Urinary bladder (tissue), 3 donors: ENCODE measurements at regions not wholly inside any gene's neighbourhood (a gene's known extent, or its start where the extent isn't known, plus 50 kb on each side); places are given as distances from the start of the nearest gene placed in this dataset.

Experiments used
- DNase-seq: peaks from one replicate; pipeline ENCODE4 v3.0.0-alpha.2; 2015; ENCODE audit errors: extremely low spot score
- H3K27ac ChIP-seq: one replicate; pipeline ENCODE4 v1.5.1; 2013; ENCODE audit warnings: low read depth, mild to moderate bottlenecking, moderate library complexity
- H3K36me3 ChIP-seq: one replicate; pipeline ENCODE4 v1.6.1; 2013; ENCODE audit warnings: mild to moderate bottlenecking, moderate library complexity; ENCODE audit not compliant: insufficient read depth
- H3K4me1 ChIP-seq: one replicate; pipeline ENCODE4 v1.6.1; 2013; ENCODE audit warnings: mild to moderate bottlenecking, moderate library complexity; ENCODE audit not compliant: insufficient read depth
- H3K4me3 ChIP-seq: one replicate; pipeline ENCODE4 v1.5.1; 2013; ENCODE audit warnings: low read depth, low read length
- WGBS: extraction: QIAGEN DNeasy Blood & Tissue Kit; methylation state at CpG from one replicate; pipeline ENCODE4 v1.1.7; 2013; 5-methylcytosine and 5-hydroxymethylcytosine counted together
- donor health status: healthy with polysubstance abuse.
- donor health status: healthy.

- Histone ChIP-seq H3K27ac (no peak overlapping the region), H3K36me3 (no peaks in the 10 kb centered on the region), H3K4me3 (no peak overlapping the region), H3K4me1 (no peaks in the 10 kb centered on the region)
- DNase-seq: no peak
These were observed 173.6 kb upstream of the CXCL12 start for GRCh38 chr10:44558521-44558920.

DNA sequence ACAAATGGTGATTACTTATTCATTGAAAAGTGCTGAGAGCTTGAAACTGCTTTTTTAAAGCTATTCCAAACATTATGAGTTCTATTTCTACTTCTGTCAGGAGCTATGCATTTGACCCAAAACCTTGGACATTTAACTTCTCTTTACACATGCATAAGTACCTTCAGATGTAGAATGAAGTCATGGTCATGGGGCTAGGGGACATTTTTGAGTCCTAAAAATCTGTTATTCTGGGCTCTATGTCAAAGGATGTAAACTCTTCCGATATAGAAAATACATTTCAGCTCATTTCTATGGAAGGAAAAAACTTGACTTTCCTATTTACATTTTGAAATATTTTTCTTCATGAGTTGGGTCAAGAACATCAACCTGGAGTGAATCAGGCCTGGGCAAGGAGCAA lies 179.5 kb upstream of the CXCL12 start:
- no peak for DNase-seq
- Histone ChIP-seq H3K4me3 (no peak overlapping the region), H3K36me3 (no peaks in the 10 kb centered on the region), H3K4me1 (no peaks in the 10 kb centered on the region), H3K27ac (no peak overlapping the region)
- 98% methylated on average over 1 of the region's 1 CpG for WGBS

DNA sequence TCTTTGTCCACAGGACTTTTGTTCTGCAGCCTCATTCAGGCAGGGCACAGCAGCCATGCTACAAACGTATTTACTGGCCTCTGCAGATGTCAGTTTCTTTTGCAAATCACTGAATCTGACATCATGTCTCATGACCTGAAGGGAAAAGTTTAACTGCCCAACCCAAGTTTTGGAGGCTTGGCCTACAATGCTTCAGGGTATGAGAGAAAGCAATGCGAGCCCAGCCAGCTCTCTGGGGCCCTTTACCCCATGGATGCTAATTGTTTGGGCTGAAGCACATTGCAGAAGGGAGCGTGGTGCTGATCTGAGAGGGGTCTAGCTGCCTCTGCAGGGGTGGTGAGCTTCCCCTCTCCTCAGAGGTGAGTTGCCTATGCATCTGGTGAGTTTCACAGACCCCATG lies 179.9 kb upstream of the CXCL12 start:
- Histone ChIP-seq H3K27ac (no peak overlapping the region), H3K36me3 (no peaks in the 10 kb centered on the region), H3K4me1 (no peaks in the 10 kb centered on the region), H3K4me3 (no peak overlapping the region)
- no peak for DNase-seq
- 82% methylated on average over 3 of the region's 3 CpGs for WGBS

- Histone ChIP-seq H3K4me1 (no peaks in the 10 kb centered on the region), H3K27ac (no peak overlapping the region), H3K36me3 (no peaks in the 10 kb centered on the region), H3K4me3 (no peak overlapping the region)
- WGBS: 99% methylated on average over 1 of the region's 1 CpG
- DNase-seq: no peak
These were observed 181.9 kb upstream of the CXCL12 start for GRCh38 chr10:44566786-44567185.

DNA sequence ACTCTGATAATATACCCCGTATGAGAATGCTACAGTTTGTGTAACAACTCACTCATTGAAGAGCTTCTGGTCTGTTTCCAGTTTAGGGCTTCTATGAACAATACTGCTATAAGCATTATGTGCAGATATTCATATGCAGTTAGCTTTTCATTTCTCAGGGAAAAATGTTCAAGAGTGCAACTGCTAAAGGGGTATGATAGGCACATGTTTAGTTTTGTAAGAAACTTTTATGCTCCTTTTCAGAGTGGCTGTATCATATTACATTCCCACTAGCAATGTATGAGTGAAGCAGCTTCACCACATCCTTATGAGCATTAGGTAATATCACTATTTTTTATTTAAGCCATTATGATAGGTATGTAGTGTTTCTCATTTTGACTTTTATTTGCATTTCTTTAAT lies 182.6 kb upstream of the CXCL12 start:
- Histone ChIP-seq H3K36me3 (no peaks in the 10 kb centered on the region), H3K27ac (no peak overlapping the region), H3K4me3 (no peak overlapping the region), H3K4me1 (no peaks in the 10 kb centered on the region)
- DNase-seq: no peak
- 39% methylated on average over 1 of the region's 1 CpG for WGBS

DNA sequence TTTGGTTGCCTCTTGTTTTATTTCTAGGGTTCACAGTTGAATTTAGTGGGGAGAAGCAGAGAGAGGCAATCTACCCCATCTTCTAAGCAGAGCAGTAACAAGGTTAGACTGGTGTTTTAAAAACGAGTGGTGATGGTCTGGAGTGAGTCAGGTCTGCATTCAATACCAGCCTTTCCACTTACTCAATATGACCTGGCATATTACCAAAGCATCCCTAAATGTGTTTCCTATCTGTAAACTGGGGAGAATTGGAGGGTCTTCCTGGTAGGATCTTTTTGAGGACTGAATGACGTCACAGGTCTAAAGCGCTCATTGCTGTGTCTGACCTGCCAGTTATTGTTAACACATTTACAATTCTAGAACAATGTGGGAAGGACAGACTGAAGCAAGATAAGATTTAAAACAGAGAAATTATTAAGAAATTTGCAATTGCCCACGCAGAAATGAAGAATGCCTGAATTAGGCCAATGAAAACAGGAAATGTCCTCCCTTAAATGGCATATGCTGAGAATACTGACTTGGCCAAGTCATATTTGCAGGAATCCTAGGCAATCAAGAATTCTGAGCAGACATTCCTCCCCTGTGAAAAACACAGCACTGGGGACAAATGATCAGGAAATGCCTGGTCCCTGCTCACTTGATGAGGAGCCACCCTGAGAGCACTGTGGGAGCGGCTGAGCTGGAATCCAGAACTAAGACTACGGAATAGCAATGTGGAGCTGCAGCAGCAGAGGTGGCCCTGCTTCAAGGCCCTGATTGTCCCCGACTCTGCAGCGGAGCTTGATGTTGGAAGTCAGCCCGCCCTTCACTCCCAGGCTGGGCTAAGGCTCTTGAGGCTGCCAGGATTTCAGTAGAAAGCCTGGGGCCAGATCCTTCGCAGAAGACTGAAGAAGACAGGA lies 184.5 kb upstream of the CXCL12 start:
- Histone ChIP-seq H3K4me3 (no peak overlapping the region), H3K4me1 (no peaks in the 10 kb centered on the region), H3K27ac (no peak overlapping the region), H3K36me3 (no peaks in the 10 kb centered on the region)
- no peak for DNase-seq
- WGBS: 68% methylated on average over 10 of the region's 10 CpGs

GRCh38 chr10:44571701-44572100 lies 186.8 kb upstream of the CXCL12 start:
- DNase-seq: no peak
- H3K4me1 ChIP-seq: no peaks in the 10 kb centered on the region
- no peak overlapping the region for H3K27ac ChIP-seq
- no peaks in the 10 kb centered on the region for H3K36me3 ChIP-seq
- H3K4me3 ChIP-seq: no peak overlapping the region
- WGBS: 85% methylated on average over 6 of the region's 6 CpGs

GRCh38 chr10:44572146-44572545 lies 187.2 kb upstream of the CXCL12 start:
- Histone ChIP-seq H3K4me3 (no peak overlapping the region), H3K27ac (no peak overlapping the region), H3K36me3 (no peaks in the 10 kb centered on the region), H3K4me1 (no peaks in the 10 kb centered on the region)
- 93% methylated on average over 6 of the region's 6 CpGs for WGBS
- no peak for DNase-seq

GRCh38 chr10:44573821-44574220 lies 188.9 kb upstream of the CXCL12 start:
- H3K4me3 ChIP-seq: no peak overlapping the region
- no peak for DNase-seq
- 85% methylated on average over 1 of the region's 1 CpG for WGBS
- H3K27ac ChIP-seq: no peak overlapping the region
- no peaks in the 10 kb centered on the region for H3K4me1 ChIP-seq
- no peaks in the 10 kb centered on the region for H3K36me3 ChIP-seq

GRCh38 chr10:44574596-44575480 lies 189.9 kb upstream of the CXCL12 start:
- no peak overlapping the region for H3K27ac ChIP-seq
- no peak overlapping the region for H3K4me3 ChIP-seq
- no peaks in the 10 kb centered on the region for H3K36me3 ChIP-seq
- WGBS: 88% methylated on average over 10 of the region's 10 CpGs
- no peaks in the 10 kb centered on the region for H3K4me1 ChIP-seq
- no peak for DNase-seq

- Histone ChIP-seq H3K4me3 (no peak overlapping the region), H3K36me3 (no peaks in the 10 kb centered on the region), H3K4me1 (no peaks in the 10 kb centered on the region), H3K27ac (no peak overlapping the region)
- no peak for DNase-seq
- WGBS: 95% methylated on average over 18 of the region's 18 CpGs
These were observed 190.9 kb upstream of the CXCL12 start for GRCh38 chr10:44575601-44576380.

DNA sequence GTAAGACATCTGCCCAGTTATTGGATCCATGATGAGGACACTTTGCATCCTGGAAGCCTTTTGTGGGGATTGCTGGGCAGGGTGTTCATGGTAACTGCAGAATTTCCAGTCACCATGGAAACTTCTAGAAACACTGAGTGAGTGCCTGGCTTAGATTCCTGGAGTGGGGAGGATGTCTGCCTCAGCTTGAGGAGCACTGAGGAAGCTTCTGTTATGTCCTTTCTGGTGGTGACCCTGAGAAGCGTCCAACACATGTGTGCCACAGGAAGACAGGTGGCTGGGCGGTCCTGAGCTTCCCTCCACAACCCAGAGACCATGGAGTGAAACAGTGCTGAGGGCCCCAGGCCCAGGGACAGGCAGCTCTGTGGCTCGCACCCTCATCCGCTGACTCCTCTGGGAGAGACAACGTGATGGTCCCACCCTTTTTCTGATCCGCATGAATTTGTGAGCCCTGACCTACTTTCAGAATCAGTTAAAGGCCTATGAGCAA lies 191.8 kb upstream of the CXCL12 start:
- H3K27ac ChIP-seq: no peak overlapping the region
- DNase-seq: no peak
- H3K36me3 ChIP-seq: no peaks in the 10 kb centered on the region

DNA sequence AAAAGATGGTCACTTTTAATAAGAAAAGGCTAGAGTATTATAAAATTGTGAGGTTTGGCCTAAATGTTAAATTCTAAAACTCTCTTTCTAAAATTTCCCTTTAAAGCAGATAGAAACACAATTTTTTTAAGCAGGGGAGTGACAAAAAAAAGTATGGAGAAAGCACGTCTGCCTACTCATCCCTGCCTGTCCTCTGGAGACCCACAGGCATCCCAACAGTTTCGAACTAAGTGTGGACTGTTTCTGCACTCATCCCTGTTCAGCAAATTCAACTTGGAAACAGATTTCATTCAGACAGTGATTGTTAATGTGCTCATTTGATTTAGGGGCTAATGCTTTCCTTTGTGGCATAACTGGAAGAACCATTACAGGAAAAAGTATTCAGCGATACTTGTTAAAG lies 192.6 kb upstream of the CXCL12 start:
- no peak overlapping the region for H3K27ac ChIP-seq
- no peak for DNase-seq
- H3K4me1 ChIP-seq: no peaks in the 10 kb centered on the region
- WGBS: 92% methylated on average over 3 of the region's 3 CpGs
- H3K4me3 ChIP-seq: no peak overlapping the region
- no peaks in the 10 kb centered on the region for H3K36me3 ChIP-seq

More for the DNA sequence above, 191.8 kb upstream of the CXCL12 start:
- H3K4me3 ChIP-seq: no peak overlapping the region
- no peaks in the 10 kb centered on the region for H3K4me1 ChIP-seq
- 80% methylated on average over 6 of the region's 6 CpGs for WGBS
